ENCODE measurements at regions not wholly inside any gene's neighbourhood (a gene's known extent, or its start where the extent isn't known, plus 50 kb on each side); places are given as distances from the start of the nearest gene placed in this dataset.

DNA sequence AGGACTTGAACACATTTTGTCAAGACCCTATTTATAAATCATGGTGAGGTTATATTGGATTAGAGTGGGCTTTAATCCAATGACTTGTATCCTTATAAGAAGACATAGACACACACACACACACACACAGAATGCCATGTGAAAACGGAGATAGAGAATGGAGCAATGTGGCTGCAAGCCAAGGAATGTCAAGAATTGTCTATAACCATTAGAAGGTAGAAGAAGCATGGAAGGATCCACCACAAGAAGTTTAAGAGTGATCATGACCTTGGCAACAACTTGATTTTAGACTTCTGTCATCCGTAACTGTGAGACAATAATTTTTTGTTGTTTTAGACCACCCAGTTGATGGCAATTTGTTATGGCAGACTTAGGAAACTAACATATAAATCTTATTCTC, 514.2 kb downstream of the TFEC start:
- no peak overlapping the region for H3K4me2 ChIP-seq (ENCODE audit: low read length)
- H3K4ac ChIP-seq (ENCODE audit: low read depth, low read length), result no peak overlapping the region
- no peaks in the 10 kb centered on the region for H3K27me3 ChIP-seq (ENCODE audit: insufficient read depth, low read length)
- H3K23ac ChIP-seq (ENCODE audit: low read length), result no peak overlapping the region
- H2BK12ac ChIP-seq (ENCODE audit: low read length), result no peak overlapping the region
- H4K91ac ChIP-seq (ENCODE audit: low read depth, low read length), result no peak overlapping the region
- H4K8ac ChIP-seq (ENCODE audit: low read depth, low read length), result no peak overlapping the region
- no peak overlapping the region for H3K27ac ChIP-seq (ENCODE audit: low read depth, low read length)
- H2AK5ac ChIP-seq (ENCODE audit: low read length), result no peak overlapping the region
- no peaks in the 10 kb centered on the region for H3K79me1 ChIP-seq (ENCODE audit: low read length)
- H2AFZ ChIP-seq (ENCODE audit: insufficient read depth, low read length, poor library complexity), result no peak overlapping the region
- DNase-seq, result peak in 1 of 2 donors; percentile 7
- H2BK120ac ChIP-seq (ENCODE audit: insufficient read depth, low read length, poor library complexity), result no peak overlapping the region
- no peaks in the 10 kb centered on the region for H3K9me3 ChIP-seq (ENCODE audit: insufficient read depth, low read depth, low read length)
- H3K79me2 ChIP-seq (ENCODE audit: control insufficient read depth, insufficient read depth, low read length, poor library complexity), result no peaks in the 10 kb centered on the region
- H3K18ac ChIP-seq (ENCODE audit: low read length), result no peak overlapping the region
- H3K36me3 ChIP-seq (ENCODE audit: control insufficient read depth in 1 of 2, insufficient read depth in 2 of 2, low read length in 2 of 2), result no peaks in the 10 kb centered on the region
- H4K12ac ChIP-seq (ENCODE audit: low read depth, low read length), result no peak overlapping the region
- H3K14ac ChIP-seq (ENCODE audit: low read length), result no peak overlapping the region
- no peak overlapping the region for H3K9ac ChIP-seq (ENCODE audit: low read length)
- H3K4me1 ChIP-seq (ENCODE audit: control insufficient read depth in 1 of 2, insufficient read depth in 2 of 2, low read length in 2 of 2), result no peaks in the 10 kb centered on the region
- no peak overlapping the region for H3K4me3 ChIP-seq (ENCODE audit: low read depth, low read length)
- no peak overlapping the region for H2BK5ac ChIP-seq (ENCODE audit: low read depth, low read length, poor library complexity)
- WGBS (ENCODE audit: extremely low coverage, insufficient coverage, insufficient read length), result no CpG with 5 or more reads among the region's 2 CpGs

- Histone ChIP-seq H3K14ac (ENCODE audit: low read length) (no peak overlapping the region), H4K8ac (ENCODE audit: low read depth, low read length) (no peak overlapping the region), H4K12ac (ENCODE audit: low read depth, low read length) (no peak overlapping the region), H2BK5ac (ENCODE audit: low read depth, low read length, poor library complexity) (no peak overlapping the region), H3K36me3 (ENCODE audit: control insufficient read depth in 1 of 2, insufficient read depth in 2 of 2, low read length in 2 of 2) (no peaks in the 10 kb centered on the region), H2AFZ (ENCODE audit: insufficient read depth, low read length, poor library complexity) (no peak overlapping the region), H3K9ac (ENCODE audit: low read length) (no peak overlapping the region), H3K79me1 (ENCODE audit: low read length) (no peaks in the 10 kb centered on the region), H3K18ac (ENCODE audit: low read length) (no peak overlapping the region), H3K27me3 (ENCODE audit: insufficient read depth, low read length) (no peaks in the 10 kb centered on the region), H3K4me1 (ENCODE audit: control insufficient read depth in 1 of 2, insufficient read depth in 2 of 2, low read length in 2 of 2) (no peaks in the 10 kb centered on the region), H3K4ac (ENCODE audit: low read depth, low read length) (no peak overlapping the region), H4K91ac (ENCODE audit: low read depth, low read length) (no peak overlapping the region), H3K79me2 (ENCODE audit: control insufficient read depth, insufficient read depth, low read length, poor library complexity) (no peaks in the 10 kb centered on the region), H3K27ac (ENCODE audit: low read depth, low read length) (no peak overlapping the region), H2AK5ac (ENCODE audit: low read length) (no peak overlapping the region), H3K4me3 (ENCODE audit: low read depth, low read length) (no peak overlapping the region), H3K4me2 (ENCODE audit: low read length) (no peak overlapping the region), H2BK120ac (ENCODE audit: insufficient read depth, low read length, poor library complexity) (no peak overlapping the region), H3K23ac (ENCODE audit: low read length) (no peak overlapping the region), H3K9me3 (ENCODE audit: insufficient read depth, low read depth, low read length) (no peaks in the 10 kb centered on the region), H2BK12ac (ENCODE audit: low read length) (no peak overlapping the region)
- DNase-seq, result no peak
- WGBS (ENCODE audit: extremely low coverage, insufficient coverage, insufficient read length), result no CpG with 5 or more reads among the region's 3 CpGs
Observed at GRCh38 chr7:115511330-115511729, 519.2 kb downstream of the TFEC start.

- Histone ChIP-seq H3K79me1 (ENCODE audit: low read length) (no peaks in the 10 kb centered on the region), H3K9me3 (ENCODE audit: insufficient read depth, low read depth, low read length) (peaks cover 3% of the 10 kb centered on the region), H3K4me1 (ENCODE audit: control insufficient read depth in 1 of 2, insufficient read depth in 2 of 2, low read length in 2 of 2) (no peaks in the 10 kb centered on the region), H3K79me2 (ENCODE audit: control insufficient read depth, insufficient read depth, low read length, poor library complexity) (no peaks in the 10 kb centered on the region), H2BK12ac (ENCODE audit: low read length) (no peak overlapping the region), H3K23ac (ENCODE audit: low read length) (no peak overlapping the region), H4K12ac (ENCODE audit: low read depth, low read length) (no peak overlapping the region), H3K4me3 (ENCODE audit: low read depth, low read length) (no peak overlapping the region), H3K27ac (ENCODE audit: low read depth, low read length) (no peak overlapping the region), H3K14ac (ENCODE audit: low read length) (no peak overlapping the region), H3K4ac (ENCODE audit: low read depth, low read length) (no peak overlapping the region), H3K36me3 (ENCODE audit: control insufficient read depth in 1 of 2, insufficient read depth in 2 of 2, low read length in 2 of 2) (no peaks in the 10 kb centered on the region), H3K27me3 (ENCODE audit: insufficient read depth, low read length) (no peaks in the 10 kb centered on the region), H2AFZ (ENCODE audit: insufficient read depth, low read length, poor library complexity) (no peak overlapping the region), H3K4me2 (ENCODE audit: low read length) (no peak overlapping the region), H3K9ac (ENCODE audit: low read length) (no peak overlapping the region), H3K18ac (ENCODE audit: low read length) (no peak overlapping the region), H4K91ac (ENCODE audit: low read depth, low read length) (no peak overlapping the region), H4K8ac (ENCODE audit: low read depth, low read length) (no peak overlapping the region), H2BK5ac (ENCODE audit: low read depth, low read length, poor library complexity) (no peak overlapping the region), H2AK5ac (ENCODE audit: low read length) (no peak overlapping the region), H2BK120ac (ENCODE audit: insufficient read depth, low read length, poor library complexity) (no peak overlapping the region)
- DNase-seq, result no peak
Observed at GRCh38 chr7:115505136-115505535, 525.4 kb downstream of the TFEC start.

- H3K9me3 ChIP-seq (ENCODE audit: insufficient read depth, low read depth, low read length), result peaks cover 3% of the 10 kb centered on the region
Observed at GRCh38 chr7:115499956-115500355, 530.6 kb downstream of the TFEC start.

More at GRCh38 chr7:115499956-115500355, 530.6 kb downstream of the TFEC start:
- H3K27me3 ChIP-seq (ENCODE audit: insufficient read depth, low read length), result no peaks in the 10 kb centered on the region
- no peak overlapping the region for H3K27ac ChIP-seq (ENCODE audit: low read depth, low read length)
- H3K4ac ChIP-seq (ENCODE audit: low read depth, low read length), result no peak overlapping the region
- no peak overlapping the region for H4K8ac ChIP-seq (ENCODE audit: low read depth, low read length)
- no peak overlapping the region for H3K4me2 ChIP-seq (ENCODE audit: low read length)
- H3K79me2 ChIP-seq (ENCODE audit: control insufficient read depth, insufficient read depth, low read length, poor library complexity), result no peaks in the 10 kb centered on the region
- no peak for DNase-seq
- H2BK12ac ChIP-seq (ENCODE audit: low read length), result no peak overlapping the region
- no peak overlapping the region for H3K4me3 ChIP-seq (ENCODE audit: low read depth, low read length)
- no peak overlapping the region for H3K18ac ChIP-seq (ENCODE audit: low read length)
- H3K9ac ChIP-seq (ENCODE audit: low read length), result no peak overlapping the region
- no peak overlapping the region for H3K14ac ChIP-seq (ENCODE audit: low read length)
- H3K79me1 ChIP-seq (ENCODE audit: low read length), result no peaks in the 10 kb centered on the region
- H2BK5ac ChIP-seq (ENCODE audit: low read depth, low read length, poor library complexity), result no peak overlapping the region
- H4K12ac ChIP-seq (ENCODE audit: low read depth, low read length), result no peak overlapping the region
- H2AFZ ChIP-seq (ENCODE audit: insufficient read depth, low read length, poor library complexity), result no peak overlapping the region
- no peak overlapping the region for H4K91ac ChIP-seq (ENCODE audit: low read depth, low read length)
- no peaks in the 10 kb centered on the region for H3K4me1 ChIP-seq (ENCODE audit: control insufficient read depth in 1 of 2, insufficient read depth in 2 of 2, low read length in 2 of 2)
- no peaks in the 10 kb centered on the region for H3K36me3 ChIP-seq (ENCODE audit: control insufficient read depth in 1 of 2, insufficient read depth in 2 of 2, low read length in 2 of 2)
- H2AK5ac ChIP-seq (ENCODE audit: low read length), result no peak overlapping the region
- no peak overlapping the region for H2BK120ac ChIP-seq (ENCODE audit: insufficient read depth, low read length, poor library complexity)
- no CpG with 5 or more reads among the region's 3 CpGs for WGBS (ENCODE audit: extremely low coverage, insufficient coverage, insufficient read length)
- H3K23ac ChIP-seq (ENCODE audit: low read length), result no peak overlapping the region

Data from trophoblast cell (in vitro differentiated cells and primary cell).